Smooth muscle cell (in vitro differentiated cells): ENCODE measurements at regions not wholly inside any gene's neighbourhood (a gene's known extent, or its start where the extent isn't known, plus 50 kb on each side); places are given as distances from the start of the nearest gene placed in this dataset.
A peak's percentile ranks its signal among the peaks of the same experiment; 100 is the strongest.

Source experiments
- DNase-seq: peaks from one replicate; lab custom pipeline; 2025; ENCODE audit not compliant: unreplicated experiment; lab: John Stamatoyannopoulos, UW
- H2AFZ ChIP-seq: fragments of 200-600 bp; sonication (generic); 2 replicates; pipeline ENCODE4 v1.6.0; 2016; ENCODE audit warnings: antibody characterized with exemption, low read depth, mild to moderate bottlenecking
- H3F3A ChIP-seq: fragments of 200-600 bp; sonication (generic); 2 replicates; pipeline ENCODE4 v1.6.0; 2017; ENCODE audit warnings: antibody characterized with exemption, low read depth
- H3K27ac ChIP-seq: fragments of 200-600 bp; sonication (generic); 2 replicates; pipeline ENCODE4 v1.5.1; 2016; ENCODE audit warnings: low read depth, mild to moderate bottlenecking
- H3K27me3 ChIP-seq: fragments of 200-600 bp; sonication (generic); 2 replicates; pipeline ENCODE4 v1.6.1; 2016; ENCODE audit warnings: low read depth, mild to moderate bottlenecking
- H3K36me3 ChIP-seq: fragments of 200-600 bp; sonication (generic); 2 replicates; pipeline ENCODE4 v1.5.1; 2016; ENCODE audit warnings: low read depth
- H3K4me1 ChIP-seq: fragments of 200-600 bp; sonication (generic); 2 replicates; pipeline ENCODE4 v1.5.1; 2016; ENCODE audit warnings: low read depth
- H3K4me2 ChIP-seq: fragments of 200-600 bp; sonication (generic); 2 replicates; pipeline ENCODE4 v1.6.0; 2016; ENCODE audit warnings: mild to moderate bottlenecking
- H3K4me3 ChIP-seq: fragments of 200-600 bp; sonication (generic); 2 replicates; pipeline ENCODE4 v1.5.1; 2016; ENCODE audit warnings: mild to moderate bottlenecking
- H3K79me2 ChIP-seq: fragments of 200-600 bp; sonication (generic); 2 replicates; pipeline ENCODE4 v1.6.0; 2016; ENCODE audit warnings: low read depth, mild to moderate bottlenecking
- H3K9ac ChIP-seq: fragments of 200-600 bp; sonication (generic); 2 replicates; pipeline ENCODE4 v1.6.0; 2016; ENCODE audit warnings: low read depth
- H3K9me3 ChIP-seq: fragments of 200-600 bp; sonication (generic); replicated peaks from 2 replicates; pipeline ENCODE4 v1.5.1; 2016; ENCODE audit warnings: low read depth
- H4K20me1 ChIP-seq: fragments of 200-600 bp; sonication (generic); 2 replicates; pipeline ENCODE4 v1.6.0; 2016; ENCODE audit warnings: low read depth
- CTCF ChIP-seq: fragments of 200-600 bp; sonication (generic); IDR thresholded peaks from 2 replicates; pipeline ENCODE4 v1.5.1; 2017; ENCODE audit warnings: borderline replicate concordance, mild to moderate bottlenecking, antibody characterized with exemption; ENCODE audit not compliant: insufficient read depth, poor library complexity, severe bottlenecking
- WGBS: methylation state at CpG from one replicate; pipeline ENCODE4 v1.1.7; 2016; ENCODE audit warnings: low lambda C conversion rate; 5-methylcytosine and 5-hydroxymethylcytosine counted together

GRCh38 chr10:15462253-15462897 lies 91.3 kb upstream of the FAM171A1 start:
- Histone ChIP-seq H3K27me3 (no peaks in the 10 kb centered on the region), H3F3A (peaks cover 3% of the 10 kb centered on the region), H3K9me3 (no peaks in the 10 kb centered on the region), H3K4me2 (no peak overlapping the region), H3K36me3 (no peaks in the 10 kb centered on the region), H3K79me2 (no peaks in the 10 kb centered on the region), H3K9ac (no peak overlapping the region), H3K4me1 (no peaks in the 10 kb centered on the region), H3K4me3 (no peak overlapping the region), H4K20me1 (no peaks in the 10 kb centered on the region), H3K27ac (no peak overlapping the region), H2AFZ (no peak overlapping the region)
- WGBS: 78% methylated on average over 6 of the region's 6 CpGs
- no peak for TF ChIP-seq CTCF
- no peak for DNase-seq

- Histone ChIP-seq H3K4me1 (no peaks in the 10 kb centered on the region), H3K79me2 (no peaks in the 10 kb centered on the region), H3K36me3 (no peaks in the 10 kb centered on the region), H3K27me3 (no peaks in the 10 kb centered on the region), H3K9ac (no peak overlapping the region), H3K9me3 (no peaks in the 10 kb centered on the region), H2AFZ (no peak overlapping the region), H3K4me2 (no peak overlapping the region), H4K20me1 (no peaks in the 10 kb centered on the region), H3F3A (peaks cover 3% of the 10 kb centered on the region), H3K27ac (no peak overlapping the region), H3K4me3 (no peak overlapping the region)
- WGBS: 36% methylated on average over 9 of the region's 9 CpGs
- peak; percentile 36 for TF ChIP-seq CTCF
- DNase-seq: no peak
Observed at GRCh38 chr10:15461353-15462108, 90.4 kb upstream of the FAM171A1 start.

GRCh38 chr10:15460661-15461060 lies 89.6 kb upstream of the FAM171A1 start:
- no peak for DNase-seq
- H3K79me2 ChIP-seq: no peaks in the 10 kb centered on the region
- no peak overlapping the region for H3K27ac ChIP-seq
- H2AFZ ChIP-seq: no peak overlapping the region
- H3K4me2 ChIP-seq: no peak overlapping the region
- H3K36me3 ChIP-seq: no peaks in the 10 kb centered on the region
- H4K20me1 ChIP-seq: no peaks in the 10 kb centered on the region
- TF ChIP-seq CTCF: no peak
- H3K4me1 ChIP-seq: no peaks in the 10 kb centered on the region
- no peak overlapping the region for H3K9ac ChIP-seq
- 84% methylated on average over 3 of the region's 3 CpGs for WGBS
- no peaks in the 10 kb centered on the region for H3K9me3 ChIP-seq
- H3K4me3 ChIP-seq: no peak overlapping the region
- H3K27me3 ChIP-seq: no peaks in the 10 kb centered on the region
- peaks cover 3% of the 10 kb centered on the region for H3F3A ChIP-seq
